Dedifferentiated amniotic fluid mesenchymal stem cell (primary cell): ENCODE measurements at regions not wholly inside any gene's neighbourhood (a gene's known extent, or its start where the extent isn't known, plus 50 kb on each side); places are given as distances from the start of the nearest gene placed in this dataset.
"Not testable (repeated sequence)": the region's sequence is repeated elsewhere in the genome, so short reads cannot be mapped to it uniquely, and the experiment has no call there.

Experiments used
- DNase-seq: peaks from one replicate; pipeline ENCODE4 v3.0.0-alpha.2; 2016; ENCODE audit errors: extremely low spot score

DNA sequence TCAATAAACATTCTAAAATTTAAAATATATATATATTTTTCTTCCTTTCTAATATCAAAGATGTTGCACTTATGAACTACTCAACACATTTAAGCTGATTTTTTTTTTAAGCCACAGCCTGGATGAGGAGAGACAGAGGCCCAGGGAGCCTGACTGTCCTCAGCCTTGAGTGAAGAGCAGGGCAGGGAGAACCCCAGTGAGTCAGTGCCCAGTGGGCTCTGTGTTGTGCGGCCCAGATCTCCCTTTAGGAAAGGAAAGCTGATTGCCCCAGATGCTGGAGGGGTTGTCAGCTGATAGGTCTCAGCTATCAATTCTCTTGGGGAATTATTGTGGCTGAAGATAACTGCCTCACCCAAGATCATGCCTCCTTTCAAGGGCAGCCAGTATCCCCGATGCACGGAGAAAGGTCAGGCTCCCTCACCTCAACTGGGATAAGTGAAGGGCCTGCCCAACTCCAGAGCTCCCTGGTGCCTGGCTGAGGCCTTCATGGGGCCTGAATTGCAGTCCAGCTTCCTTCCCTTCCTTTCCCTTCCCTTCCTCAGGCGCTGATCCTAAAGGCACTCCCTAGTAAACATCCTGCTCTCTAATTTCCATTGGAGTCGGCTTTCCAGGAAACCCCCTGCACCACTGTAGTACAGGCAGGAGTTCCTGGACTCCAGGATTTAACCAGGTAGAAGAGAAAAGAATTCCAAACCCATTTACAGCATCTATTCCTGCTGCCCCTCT lies 106.9 kb upstream of the ATL2 start:
- no peak for DNase-seq

- DNase-seq = not testable (repeated sequence)
Measured at GRCh38 chr2:38482710-38483109, 105.6 kb upstream of the ATL2 start.

- DNase-seq = no peak
Measured at GRCh38 chr2:38480617-38481016, 103.5 kb upstream of the ATL2 start.

GRCh38 chr2:38477006-38477405 lies 99.9 kb upstream of the ATL2 start:
- DNase-seq = no peak

DNA sequence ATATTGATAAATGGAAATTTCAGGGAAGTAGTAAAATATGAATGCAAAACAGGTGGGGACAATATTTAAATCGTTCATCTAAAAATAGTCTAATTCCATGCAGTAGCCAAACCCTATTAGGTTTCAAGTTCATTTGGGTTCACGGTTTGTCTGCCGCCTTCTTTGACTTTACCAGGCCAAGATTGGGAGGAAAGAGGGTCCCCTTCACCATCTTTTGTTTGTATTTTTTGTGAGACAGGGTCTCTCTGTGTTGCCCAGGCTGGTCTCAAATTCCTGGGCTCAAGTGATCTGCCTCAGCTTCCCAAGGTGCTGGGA lies 98.5 kb upstream of the ATL2 start:
- no peak for DNase-seq

DNA sequence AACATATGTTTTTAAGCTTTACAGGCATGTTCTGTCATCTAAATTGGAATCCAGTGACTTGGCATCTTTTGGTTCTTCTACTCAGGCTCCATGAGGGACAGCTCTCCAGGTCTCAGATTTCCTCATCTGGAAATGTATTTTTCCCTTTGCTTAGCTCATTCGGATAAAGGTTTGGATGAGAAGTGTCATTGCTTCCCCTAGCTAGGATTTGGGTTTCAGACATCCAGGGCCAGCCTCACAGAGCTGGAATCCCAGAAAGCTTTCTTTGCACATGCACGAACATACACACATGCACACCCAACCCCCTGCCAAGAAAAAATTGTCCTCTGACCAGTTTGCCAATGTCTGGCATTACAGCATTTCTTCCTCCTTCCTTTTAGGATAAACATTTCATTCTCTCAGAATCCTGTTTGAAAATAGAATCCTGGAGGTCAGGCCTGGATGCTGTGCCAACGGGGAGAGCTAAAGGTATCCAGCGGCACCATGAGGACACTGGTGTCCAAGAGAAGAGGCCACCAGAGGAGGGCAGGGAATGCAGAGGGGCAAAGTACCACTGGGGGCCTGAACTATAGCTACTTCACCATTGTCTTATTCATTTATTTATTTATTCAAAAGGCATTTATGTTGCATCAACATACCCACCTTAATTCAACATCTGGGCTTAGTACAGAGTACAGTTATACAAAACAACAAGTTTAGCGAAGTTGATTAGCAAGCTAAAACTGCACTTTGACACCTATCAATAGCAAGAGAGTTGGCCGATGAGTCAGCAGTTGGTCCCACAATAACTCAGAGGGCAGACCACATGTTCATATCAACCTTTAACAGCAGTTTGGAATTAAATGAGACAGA lies 97.9 kb upstream of the ATL2 start:
- DNase-seq = no peak

DNA sequence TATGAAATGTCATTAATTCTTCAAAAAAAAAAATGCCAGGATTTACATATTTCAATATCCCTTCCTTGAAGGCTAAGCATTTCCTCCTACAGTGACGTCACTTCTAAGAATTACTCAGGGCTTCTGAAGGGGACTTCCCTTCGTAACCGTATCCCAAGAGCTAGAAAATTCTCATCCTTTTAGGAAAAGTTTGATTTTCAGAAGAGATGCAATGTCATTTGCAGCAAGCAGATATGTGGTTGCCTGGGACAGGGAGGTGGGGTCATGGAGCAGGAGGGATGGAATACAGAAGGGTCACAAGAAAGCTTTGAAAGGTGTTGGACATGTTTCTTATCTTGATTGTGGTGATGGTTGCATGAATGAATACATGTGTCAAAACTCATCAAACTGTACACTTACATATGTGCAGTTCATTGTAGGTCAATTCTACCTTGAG lies 97.0 kb upstream of the ATL2 start:
- no peak for DNase-seq

- DNase-seq = no peak
Measured at GRCh38 chr2:38473333-38474005, 96.4 kb upstream of the ATL2 start.

DNA sequence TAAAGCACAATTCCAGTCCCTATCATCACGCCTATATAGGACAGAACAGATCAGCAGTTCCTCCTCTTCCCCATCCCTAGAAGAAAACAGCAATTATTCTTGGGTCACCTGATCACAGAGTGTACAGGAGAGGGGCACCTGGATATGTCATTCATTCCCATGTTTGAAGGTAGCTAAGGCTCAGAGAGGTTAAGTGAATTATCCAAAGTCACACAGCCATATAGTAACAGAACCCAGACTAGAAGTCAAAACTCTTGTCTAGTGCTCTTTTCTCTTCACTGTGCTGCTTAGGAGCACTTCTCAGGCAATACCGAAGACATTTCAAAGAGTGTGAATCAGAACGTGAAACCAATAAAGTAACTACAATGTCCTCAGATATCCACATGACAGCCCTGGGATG lies 93.0 kb upstream of the ATL2 start:
- no peak for DNase-seq

GRCh38 chr2:38467768-38468455 lies 90.8 kb upstream of the ATL2 start:
- no peak for DNase-seq

GRCh38 chr2:38466876-38467767 lies 90.0 kb upstream of the ATL2 start:
- DNase-seq = no peak

- DNase-seq = no peak
Measured at GRCh38 chr2:38466409-38466808, 89.3 kb upstream of the ATL2 start.

- no peak for DNase-seq
Measured at GRCh38 chr2:38465789-38466127, 88.7 kb upstream of the ATL2 start.

GRCh38 chr2:38464971-38465788 lies 88.1 kb upstream of the ATL2 start:
- DNase-seq = no peak

DNA sequence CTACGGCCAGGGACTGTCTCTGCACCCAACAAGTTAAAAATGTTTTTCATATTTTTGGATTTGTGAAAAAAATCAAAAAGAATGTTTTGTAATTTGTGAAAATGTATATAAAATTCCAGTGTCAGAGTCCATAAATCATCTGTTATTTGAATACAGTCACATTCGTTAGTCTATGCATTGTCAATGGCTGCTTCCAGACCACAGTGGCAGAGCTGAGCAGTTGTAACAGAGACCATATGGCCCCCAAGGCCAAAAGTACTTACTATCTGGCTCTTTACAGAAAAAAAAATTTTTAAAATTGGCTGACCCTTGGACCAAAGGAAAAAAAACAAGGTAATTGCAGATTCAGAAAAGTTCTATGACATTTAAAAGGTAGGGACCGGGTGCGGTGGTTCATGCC lies 86.7 kb upstream of the ATL2 start:
- DNase-seq = no peak

DNA sequence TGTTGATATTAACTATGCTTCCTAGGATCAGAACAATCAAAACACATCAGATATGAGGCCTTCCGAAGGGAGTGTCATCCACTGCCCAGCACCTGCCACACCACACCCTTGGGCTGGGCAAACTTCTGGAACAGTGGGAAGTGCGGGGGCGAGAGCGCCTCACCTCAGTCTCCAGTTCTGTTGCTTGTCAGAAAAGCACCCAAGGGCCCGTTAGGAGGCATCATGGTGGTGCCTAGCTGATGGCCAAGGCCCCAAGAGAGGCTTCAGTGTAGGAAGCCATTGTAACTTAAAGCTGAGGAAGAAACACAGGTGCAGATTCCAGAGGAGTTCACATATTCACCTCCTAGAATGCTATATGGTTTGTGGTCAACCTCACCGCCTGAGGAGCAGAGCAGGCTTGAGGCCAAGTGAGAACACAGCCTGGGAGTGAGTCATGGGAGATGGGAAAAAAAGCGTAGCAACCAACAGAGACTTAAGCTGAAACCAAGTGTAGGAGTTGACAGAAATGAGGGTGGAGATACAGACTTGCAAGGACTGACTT lies 85.1 kb upstream of the ATL2 start:
- DNase-seq = peak; percentile 89

DNA sequence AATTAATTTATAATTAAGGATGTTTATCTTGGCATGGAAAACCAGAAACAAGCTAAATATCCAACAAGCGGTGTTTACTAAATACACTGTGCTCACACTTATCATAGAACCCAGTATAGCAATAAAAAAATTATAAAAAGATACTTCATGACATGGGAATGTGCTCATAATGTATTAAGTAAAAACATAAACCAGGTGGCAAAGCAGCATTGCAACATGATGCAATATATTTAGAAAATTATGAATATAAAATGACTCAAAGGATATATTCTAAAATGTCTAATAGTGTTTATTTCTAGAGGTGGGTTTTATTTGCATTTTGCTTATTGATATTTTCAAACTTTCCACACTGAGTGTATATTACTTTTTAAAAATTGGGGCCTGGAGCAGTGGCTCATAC lies 84.4 kb upstream of the ATL2 start:
- DNase-seq = no peak

DNA sequence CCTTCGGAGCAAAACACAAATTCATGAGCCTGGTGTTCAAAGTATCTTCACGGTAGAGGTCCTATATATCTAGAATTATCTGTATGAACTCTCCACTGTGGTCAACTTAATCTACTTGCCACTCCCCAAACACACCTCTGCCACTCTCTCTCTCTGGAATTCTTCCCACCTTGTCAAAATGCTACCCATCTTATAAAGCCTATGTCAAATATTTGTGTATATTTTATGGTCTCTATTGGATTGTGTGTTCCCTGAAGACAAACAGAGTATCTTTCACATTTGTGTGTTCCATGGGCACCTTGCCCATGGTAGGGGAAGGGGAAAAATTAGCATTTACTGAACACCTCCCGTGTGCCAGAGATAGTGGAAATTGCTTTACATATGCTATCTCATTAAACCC lies 83.2 kb upstream of the ATL2 start:
- no peak for DNase-seq

DNA sequence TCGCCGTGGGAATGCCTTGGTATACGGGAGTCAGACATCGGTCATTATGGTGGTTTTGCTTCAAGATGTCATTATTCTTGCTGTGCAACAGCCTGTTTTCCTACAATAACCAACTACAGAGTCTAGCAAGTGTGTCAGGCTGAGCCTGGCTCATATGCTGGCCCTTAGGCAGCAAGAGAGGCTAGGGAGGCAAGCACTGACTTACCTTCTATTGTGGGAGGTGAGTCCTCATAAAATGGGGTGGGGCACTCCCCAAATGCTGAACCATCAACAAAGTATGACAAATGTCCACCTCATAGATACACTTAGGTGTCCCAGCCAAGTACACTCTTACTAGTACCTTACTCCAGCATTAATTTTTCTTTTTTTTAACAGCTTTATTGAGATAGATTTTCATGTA lies 77.0 kb upstream of the ATL2 start:
- no peak for DNase-seq

DNA sequence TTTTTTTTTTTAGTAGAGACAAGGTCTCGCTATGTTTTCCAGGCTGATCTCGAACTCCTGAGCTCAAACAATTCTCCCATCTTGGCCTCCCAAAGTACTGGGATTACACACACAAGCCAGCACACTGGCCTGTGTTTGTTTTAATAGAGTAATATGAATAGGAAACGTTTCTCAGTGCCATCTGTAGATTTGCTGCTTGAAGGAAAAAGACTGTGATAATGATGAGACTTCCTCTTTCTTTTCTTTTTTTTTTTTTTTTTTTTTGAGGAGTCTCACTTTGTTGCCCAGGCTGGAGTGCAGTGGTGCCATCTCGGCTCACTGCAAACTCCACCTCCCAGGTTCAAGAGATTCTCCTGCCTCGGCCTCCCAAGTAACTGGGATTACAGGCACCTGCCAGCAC lies 74.7 kb upstream of the ATL2 start:
- DNase-seq = not testable (repeated sequence)
